Mammary epithelial cell (primary cell): ENCODE measurements at regions not wholly inside any gene's neighbourhood (a gene's known extent, or its start where the extent isn't known, plus 50 kb on each side); places are given as distances from the start of the nearest gene placed in this dataset.

Source experiments
- EZH2 ChIP-seq: IDR thresholded peaks from 2 replicates; pipeline ENCODE4 v1.6.1; 2012; ENCODE audit warnings: low read length, inconsistent platforms, borderline replicate concordance
- TF ChIP-seq, protein P1 (sequence below), 2 donors: IDR thresholded peaks in 1 of 2; conservative IDR thresholded peaks in 1 of 2; 2 replicates each; pipeline ENCODE4 v1.5.1; 2011 to 2012; ENCODE audit warnings: inconsistent platforms in 2 of 2, low read length in 2 of 2, mild to moderate bottlenecking in 2 of 2, control low read depth in 1 of 2, low read depth in 1 of 2; ENCODE audit not compliant: insufficient read depth in 1 of 2; ENCODE audit errors: extremely low read depth in 1 of 2

DNA sequence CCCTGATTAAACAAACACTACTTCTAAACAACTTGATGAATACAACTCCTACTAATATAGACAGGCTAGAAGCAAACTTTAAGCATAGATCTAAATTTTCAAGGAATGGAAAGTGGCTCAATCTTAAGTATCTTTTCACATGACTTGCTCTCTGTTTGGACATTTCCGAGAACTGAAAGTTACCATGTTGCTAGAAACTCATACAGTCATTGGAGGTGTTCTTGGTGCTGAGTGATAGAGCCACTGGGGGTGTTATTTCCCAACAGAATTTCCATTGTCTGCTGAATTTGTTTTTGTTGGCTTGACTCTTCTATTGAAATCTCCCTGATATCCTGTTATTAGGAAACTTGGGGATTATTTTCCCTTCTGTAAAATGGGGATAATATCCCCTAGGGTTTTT lies 264.5 kb upstream of the RASGRP1 start:
- TF ChIP-seq, protein P1, sequence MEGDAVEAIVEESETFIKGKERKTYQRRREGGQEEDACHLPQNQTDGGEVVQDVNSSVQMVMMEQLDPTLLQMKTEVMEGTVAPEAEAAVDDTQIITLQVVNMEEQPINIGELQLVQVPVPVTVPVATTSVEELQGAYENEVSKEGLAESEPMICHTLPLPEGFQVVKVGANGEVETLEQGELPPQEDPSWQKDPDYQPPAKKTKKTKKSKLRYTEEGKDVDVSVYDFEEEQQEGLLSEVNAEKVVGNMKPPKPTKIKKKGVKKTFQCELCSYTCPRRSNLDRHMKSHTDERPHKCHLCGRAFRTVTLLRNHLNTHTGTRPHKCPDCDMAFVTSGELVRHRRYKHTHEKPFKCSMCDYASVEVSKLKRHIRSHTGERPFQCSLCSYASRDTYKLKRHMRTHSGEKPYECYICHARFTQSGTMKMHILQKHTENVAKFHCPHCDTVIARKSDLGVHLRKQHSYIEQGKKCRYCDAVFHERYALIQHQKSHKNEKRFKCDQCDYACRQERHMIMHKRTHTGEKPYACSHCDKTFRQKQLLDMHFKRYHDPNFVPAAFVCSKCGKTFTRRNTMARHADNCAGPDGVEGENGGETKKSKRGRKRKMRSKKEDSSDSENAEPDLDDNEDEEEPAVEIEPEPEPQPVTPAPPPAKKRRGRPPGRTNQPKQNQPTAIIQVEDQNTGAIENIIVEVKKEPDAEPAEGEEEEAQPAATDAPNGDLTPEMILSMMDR (conservative IDR thresholded peaks at IDR 0.05 in 1 of 2, IDR thresholded peaks at IDR 0.05 in 1 of 2; ENCODE audit: extremely low read depth in 1 of 2, insufficient read depth in 1 of 2, low read depth in 1 of 2, low read length in 2 of 2), result no peak
- TF ChIP-seq EZH2, result no peak
